HEK293T (cell line): ENCODE measurements at regions not wholly inside any gene's neighbourhood (a gene's known extent, or its start where the extent isn't known, plus 50 kb on each side); places are given as distances from the start of the nearest gene placed in this dataset.

ENCODE experiments used
- FOXA1 ChIP-seq: fragments of 450-650 bp; IDR thresholded peaks from 2 replicates; pipeline ENCODE4 v1.6.1; 2016; ENCODE audit warnings: mild to moderate bottlenecking
- HDGF ChIP-seq: fragments of 450-650 bp; IDR thresholded peaks from 2 replicates; pipeline ENCODE4 v1.6.1; 2017; ENCODE audit warnings: antibody characterized with exemption, borderline replicate concordance
- LEF1 ChIP-seq: fragments of 450-650 bp; IDR thresholded peaks from 2 replicates; pipeline ENCODE4 v1.6.1; 2017; ENCODE audit warnings: mild to moderate bottlenecking, borderline replicate concordance
- NFRKB ChIP-seq: fragments of 450-650 bp; IDR thresholded peaks from 2 replicates; pipeline ENCODE4 v1.6.1; 2016; ENCODE audit warnings: mild to moderate bottlenecking, moderate library complexity
- SUZ12 ChIP-seq: fragments of 450-650 bp; IDR thresholded peaks from 2 replicates; pipeline ENCODE4 v1.6.1; 2016; ENCODE audit warnings: mild to moderate bottlenecking
- TARDBP ChIP-seq: fragments of 450-650 bp; IDR thresholded peaks from 2 replicates; pipeline ENCODE4 v1.6.1; 2016

DNA sequence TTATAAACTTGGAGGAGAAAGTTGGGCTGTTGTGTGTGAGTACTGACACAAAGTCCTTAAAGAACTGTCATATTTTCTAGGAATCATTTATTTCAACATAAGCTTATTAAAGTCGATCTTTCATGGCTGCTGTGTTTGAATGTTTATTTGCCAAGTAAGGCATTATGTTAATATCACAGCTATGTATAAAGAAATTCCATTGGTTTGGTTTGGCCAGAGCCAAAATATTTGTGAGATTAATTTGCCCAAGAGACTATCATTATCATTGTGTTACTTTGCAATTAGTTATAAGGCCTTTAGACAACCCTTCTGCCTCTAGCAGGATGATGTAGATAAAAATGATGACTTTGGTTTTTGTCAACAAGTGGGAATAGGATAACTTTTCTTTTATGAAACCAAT, 240.6 kb upstream of the NT5C1B start:
- no peak for TF ChIP-seq LEF1
- no peak for TF ChIP-seq HDGF
- no peak for TF ChIP-seq SUZ12
- no peak for TF ChIP-seq TARDBP
- no peak for TF ChIP-seq NFRKB
- TF ChIP-seq FOXA1 = no peak
